HG03175 (cell line): ENCODE measurements at regions not wholly inside any gene's neighbourhood (a gene's known extent, or its start where the extent isn't known, plus 50 kb on each side); places are given as distances from the start of the nearest gene placed in this dataset.
A peak's percentile ranks its signal among the peaks of the same experiment; 100 is the strongest.

Source experiments
- ATAC-seq: cut with Tn5 transposase; IDR thresholded peaks from one replicate; pipeline ENCODE4 v1.9.1; 2021; ENCODE audit warnings: mild to moderate bottlenecking, moderate library complexity; ENCODE audit not compliant: unreplicated experiment

DNA sequence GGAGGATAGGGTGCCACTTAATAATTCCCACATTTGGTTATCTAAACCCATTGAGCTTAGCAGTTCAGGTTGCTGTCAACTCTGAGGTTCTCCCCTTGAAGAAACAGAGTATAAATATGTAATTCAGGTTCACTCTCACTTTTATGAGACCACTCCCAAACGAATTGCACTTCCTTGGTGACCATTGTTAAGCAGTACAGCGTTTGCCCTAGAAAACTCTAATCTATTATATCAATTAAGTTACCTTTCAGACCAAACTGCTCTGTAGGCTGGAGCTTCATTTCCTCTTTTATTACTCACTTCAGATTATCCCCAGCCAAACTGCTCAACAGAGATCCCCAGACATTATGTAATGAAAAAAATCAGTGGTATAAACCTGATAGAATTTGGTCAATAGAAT lies 1317.0 kb upstream of the ACO1 start:
- ATAC-seq: no peak

DNA sequence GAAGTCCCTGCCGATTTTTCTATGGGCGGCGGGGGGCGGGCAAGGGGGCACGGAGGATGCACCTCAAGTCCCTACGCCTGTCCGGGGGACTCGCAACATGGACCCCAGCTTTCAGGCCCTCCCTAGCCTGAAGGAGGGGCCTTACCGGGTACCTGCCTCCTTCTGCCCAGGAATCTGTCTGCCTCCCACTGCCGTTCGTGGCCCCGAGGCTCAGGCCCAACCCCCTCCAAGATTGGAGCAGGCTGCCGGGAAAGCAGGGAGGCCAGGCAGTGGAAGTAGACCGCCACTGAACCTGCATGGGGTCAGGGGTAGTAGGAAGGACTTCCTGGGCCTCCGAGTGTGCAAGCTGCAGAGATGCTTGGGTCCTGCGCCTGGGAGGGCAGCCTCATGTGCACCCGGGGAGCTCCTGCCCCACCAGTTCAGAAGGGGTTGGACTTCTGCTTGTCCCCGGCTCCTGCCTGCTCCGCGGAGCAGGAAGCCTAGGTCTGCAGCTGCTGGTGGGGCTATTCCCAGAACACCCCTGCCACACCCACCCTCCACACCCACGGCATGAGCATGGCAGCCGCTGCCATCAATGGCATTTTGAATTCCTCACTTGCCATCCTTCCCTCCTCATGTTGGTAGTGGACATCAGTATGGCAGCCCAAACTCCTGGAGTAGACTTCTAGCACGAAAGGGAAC lies 1312.7 kb upstream of the ACO1 start:
- ATAC-seq: no peak

DNA sequence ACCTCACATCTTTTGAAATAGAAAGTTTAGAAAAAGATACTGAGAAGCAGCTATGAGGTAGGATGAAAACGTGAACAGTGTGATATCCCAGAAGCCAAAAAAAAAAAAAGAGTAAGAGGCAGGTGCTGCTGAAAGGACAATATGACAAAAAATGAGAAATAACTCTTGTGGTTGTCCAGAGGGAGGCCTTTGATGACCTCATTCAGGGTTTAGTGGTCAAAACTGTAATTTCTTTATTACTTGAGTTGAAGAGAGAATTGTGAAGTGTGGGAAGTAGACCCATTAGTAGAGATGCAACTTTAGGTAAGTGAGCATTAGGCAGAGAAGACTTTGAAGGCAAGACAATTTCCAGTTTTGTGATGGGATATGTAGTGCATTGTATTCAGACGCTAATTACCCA lies 1306.3 kb upstream of the ACO1 start:
- ATAC-seq: peak; percentile 52

DNA sequence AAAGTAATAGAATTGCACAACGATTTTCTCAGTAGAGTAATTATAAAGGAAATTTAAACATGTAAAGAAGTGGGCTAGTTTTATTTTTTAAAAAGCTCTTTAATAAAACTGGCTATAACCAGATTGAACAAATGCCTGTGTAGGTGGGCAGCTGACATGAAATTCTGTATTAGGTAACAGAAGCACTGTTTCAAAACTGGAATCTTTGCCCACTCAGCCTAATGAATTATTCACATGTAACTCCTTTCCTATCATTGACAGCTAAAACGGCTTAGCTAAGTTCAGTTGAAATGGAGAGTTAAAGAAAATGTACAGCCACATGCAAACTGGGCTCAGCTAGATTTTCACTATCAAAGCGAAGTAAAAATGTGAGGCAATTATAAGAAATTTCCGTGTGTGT lies 1300.1 kb upstream of the ACO1 start:
- ATAC-seq: no peak

DNA sequence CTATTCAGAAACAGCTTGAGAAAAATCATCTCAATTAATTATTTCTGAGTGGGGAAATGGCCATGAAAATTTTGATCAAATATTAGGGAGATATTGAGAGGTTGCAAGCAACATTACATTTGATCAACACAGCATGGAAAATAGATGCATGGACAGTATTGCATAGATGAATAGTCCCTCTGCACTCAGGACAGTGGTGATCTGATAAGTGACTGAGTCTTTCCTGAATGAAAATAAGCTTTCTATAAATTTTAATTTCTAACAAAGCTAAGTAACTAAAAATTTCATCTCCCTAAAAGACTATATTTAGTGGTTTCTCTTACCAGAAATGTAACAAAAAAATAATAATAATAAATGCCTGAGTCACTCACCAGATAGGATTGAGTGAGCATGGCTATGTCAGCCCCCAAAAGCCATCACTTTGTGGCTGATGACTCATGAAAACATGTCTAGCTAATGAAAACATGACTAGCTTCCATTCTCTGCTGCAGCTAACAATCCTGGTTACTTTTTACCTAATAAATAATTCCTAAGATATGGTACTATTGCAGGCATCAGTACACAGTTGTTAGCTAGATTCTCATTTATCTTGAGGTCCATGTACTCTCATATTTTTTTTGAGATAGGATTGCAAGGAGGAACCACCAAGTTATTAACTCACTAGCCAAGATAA lies 1294.8 kb upstream of the ACO1 start:
- ATAC-seq: no peak

DNA sequence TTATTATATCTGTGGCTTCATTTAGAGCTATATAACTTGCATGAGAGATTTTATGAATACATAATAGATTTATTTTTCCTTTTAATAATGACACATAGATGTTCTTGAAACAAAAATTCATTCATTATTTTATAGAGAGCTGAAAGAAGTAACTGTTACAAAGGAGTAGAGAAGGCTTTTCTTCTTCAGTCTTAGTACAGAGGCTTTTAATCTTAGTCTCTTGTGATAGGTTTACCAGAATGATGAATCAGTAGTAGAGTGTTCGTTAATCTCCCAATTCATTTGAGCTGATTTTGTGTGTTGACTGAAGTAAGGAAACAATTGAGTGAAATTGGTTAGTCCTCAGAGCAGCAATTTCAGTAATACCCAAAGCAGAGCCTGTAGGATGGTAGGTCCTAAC lies 1284.1 kb upstream of the ACO1 start:
- no peak for ATAC-seq

DNA sequence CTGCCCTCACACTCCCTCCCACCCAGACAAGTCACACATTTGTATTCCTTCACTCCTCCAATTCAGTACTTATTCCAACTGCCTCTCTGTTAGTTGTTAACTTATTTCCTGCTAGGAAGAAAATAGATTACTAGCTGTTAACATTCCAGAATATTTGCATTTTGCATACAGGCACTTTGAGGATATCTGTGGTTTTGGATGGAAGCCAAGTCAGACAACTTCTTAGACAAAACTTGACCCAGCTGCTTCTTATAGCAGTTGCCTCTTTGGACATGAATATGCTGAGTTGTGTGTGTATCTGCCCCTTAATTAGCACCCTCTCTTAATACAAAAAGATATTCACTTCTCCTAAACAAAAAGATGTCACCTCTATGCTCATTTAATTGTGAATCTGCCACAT lies 1280.6 kb upstream of the ACO1 start:
- no peak for ATAC-seq

DNA sequence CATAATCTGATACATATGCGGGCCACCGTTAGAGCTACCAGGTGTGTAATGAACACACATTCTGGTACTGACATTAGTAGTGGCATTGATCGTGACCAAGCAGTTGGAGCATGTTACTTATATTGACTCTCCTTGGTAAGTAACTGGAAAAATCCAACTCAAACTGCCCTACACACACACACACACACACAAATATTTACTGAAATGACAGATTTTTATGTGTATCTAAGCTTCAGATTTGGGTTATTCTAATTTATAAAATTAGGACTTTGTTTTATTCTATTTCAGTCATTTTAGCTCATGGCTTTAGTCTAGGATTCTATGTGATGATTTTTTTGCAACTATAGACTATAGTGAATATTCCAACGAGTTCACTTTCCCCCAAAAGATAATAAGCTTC lies 1280.2 kb upstream of the ACO1 start:
- no peak for ATAC-seq

DNA sequence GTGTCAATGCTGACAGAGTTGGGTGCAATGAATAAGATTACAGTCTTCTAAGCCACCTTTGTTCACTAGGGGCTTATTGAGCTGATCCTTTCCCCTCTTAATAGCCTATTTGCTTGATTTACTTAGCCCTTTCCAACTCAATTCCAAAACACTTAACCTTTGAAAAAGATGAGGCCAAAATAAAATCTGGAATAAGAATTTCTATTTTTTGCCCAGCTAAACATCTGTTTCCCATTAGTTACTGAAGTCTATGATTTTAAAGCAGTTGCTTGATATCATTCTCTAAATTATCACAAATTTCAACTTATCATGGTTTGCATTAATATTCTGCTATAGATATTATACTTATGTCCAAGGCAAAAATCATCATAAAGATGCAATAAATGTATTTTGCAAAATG lies 1272.0 kb upstream of the ACO1 start:
- ATAC-seq: no peak

DNA sequence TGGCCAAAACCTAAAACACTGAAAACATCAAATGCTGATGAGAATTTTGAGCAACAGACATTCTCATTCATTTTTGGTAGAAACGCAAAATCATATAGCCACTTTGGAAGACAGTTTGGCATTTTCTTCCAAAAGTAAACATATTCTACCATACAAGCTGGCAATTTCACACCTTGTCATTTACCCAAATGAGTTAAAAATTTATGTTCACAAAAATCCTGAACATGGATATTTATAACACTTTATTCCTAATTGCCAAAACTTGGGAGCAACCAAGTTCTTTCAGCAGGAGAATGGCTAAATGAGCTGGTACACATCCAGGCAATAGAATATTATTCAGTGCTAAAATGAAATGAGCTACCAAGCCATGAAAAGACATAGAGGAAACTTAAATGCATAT lies 1270.1 kb upstream of the ACO1 start:
- ATAC-seq: no peak

DNA sequence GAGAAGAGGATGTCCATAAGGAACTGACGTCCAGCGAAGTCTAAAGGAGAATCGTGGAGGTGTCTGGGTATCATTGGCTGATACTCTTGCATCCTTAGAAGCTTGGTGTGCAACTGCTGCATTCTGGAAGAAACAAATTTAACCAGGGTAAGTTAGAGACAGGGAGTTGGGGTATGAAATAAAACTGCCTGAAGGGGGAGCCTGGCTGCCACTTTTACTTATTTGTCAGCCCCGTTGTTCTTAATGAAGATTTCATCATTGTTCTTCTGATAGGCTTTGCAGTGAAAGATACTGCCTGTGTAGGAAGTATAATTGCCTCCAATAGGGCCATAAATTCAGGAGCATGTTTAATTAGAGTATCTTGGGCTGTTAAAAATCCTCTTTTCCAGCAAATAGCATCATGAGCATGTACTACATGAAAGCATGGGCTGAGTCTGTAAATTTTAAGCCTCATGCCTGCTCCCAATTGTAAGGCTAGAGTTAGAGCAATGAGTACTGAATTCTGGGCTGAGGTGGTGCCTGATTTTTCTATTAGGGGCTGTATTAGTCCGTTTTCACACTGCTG lies 1264.5 kb upstream of the ACO1 start:
- peak; percentile 86 for ATAC-seq

DNA sequence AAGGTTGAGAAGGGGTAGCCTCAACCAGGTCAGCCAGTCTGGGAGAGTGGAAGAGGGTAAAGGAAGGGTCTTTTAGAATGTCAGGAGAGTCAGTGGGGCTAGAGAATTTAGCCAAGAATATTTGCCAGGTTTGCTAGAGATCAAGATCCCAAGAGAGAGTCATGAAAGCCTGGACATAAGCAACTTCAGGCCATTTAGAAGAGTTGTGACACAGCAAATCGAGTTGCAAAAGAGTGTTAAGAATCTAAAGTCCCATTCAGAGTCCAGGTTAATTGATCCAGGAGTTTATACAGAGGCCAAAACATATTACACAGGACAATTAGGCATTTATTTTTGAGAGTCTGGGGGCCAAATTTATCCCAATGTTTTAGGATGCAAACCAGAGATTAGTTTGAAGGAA lies 1260.1 kb upstream of the ACO1 start:
- ATAC-seq: no peak

DNA sequence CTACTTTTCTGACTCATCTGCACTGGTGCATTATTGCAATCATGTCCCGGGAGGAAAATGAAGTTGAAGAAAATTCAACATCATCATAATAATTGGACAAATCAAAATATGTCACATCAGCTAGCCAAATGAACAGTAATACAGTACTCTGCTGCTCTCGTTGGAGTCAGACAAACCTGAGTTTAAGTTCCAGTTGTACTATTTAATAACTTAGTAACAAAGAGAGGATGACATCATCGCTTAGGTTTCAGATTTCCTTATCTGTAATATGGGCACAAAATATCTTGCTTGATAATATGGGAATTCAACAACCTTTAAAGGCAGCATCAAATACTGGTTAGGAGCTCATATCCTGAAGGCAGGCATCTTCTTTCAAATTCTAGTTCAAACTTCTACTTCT lies 1248.9 kb upstream of the ACO1 start:
- ATAC-seq: no peak

DNA sequence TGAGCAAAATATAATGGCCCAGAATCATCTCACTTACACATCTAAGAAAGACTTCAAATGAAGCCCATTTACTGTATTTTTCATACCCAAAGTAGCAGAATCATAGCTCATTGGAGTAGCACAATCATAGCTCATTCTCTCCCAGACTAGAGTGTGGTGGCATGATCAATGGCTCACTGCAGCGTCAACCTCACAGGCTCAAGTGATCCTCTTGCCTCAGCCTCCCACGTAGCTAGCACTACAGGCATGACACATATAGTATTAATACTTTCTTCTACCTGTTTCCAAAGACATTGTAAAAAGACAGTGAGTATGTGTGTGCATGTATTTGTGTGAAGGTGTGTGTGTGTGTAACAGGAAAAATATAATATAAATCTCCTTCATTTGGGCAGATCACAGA lies 1247.9 kb upstream of the ACO1 start:
- no peak for ATAC-seq

DNA sequence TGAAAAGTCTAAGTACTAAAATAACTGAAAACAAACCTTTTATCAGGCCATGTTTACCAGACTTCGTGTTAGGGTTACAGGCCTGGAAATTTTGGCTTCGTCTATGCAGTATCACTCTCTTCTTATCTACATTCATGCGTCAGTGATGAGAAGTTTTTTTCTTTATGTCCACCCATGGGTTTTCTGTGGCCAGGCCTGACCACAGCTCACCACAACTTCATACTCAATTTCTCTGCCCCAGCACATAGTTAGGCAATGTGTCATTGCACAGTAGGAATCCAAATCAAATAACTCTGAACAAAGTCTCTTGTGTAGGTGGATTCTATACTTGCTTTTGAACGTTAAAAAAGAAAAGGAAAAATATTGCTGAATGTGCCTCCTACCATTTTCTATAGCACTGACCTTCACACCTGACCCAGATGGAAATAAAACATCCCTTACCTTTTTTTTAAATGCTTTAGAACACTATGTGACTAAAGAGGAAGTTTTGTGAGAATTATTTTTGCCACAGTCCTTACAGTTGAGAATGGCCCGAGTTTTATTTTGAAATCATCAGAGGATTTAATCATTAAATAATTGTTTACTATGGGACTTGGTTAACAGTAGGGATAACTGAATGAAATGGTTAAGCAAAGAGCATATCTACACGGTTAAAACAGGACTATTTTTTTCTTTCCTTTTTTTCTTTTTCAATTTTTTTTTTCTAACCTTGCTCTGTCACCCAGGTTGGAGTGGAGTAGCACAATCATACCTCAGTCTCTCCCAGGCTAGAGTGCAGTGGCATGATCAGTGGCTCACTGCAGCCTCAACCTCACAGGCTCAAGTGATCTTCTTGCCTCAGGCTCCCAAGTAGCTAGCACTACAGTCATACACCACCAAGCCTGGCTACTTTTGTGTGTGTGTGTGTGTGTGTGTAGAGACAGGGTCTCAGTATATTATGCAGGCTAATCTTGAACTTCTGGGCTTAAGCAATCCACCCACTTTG lies 1247.0 kb upstream of the ACO1 start:
- no peak for ATAC-seq

DNA sequence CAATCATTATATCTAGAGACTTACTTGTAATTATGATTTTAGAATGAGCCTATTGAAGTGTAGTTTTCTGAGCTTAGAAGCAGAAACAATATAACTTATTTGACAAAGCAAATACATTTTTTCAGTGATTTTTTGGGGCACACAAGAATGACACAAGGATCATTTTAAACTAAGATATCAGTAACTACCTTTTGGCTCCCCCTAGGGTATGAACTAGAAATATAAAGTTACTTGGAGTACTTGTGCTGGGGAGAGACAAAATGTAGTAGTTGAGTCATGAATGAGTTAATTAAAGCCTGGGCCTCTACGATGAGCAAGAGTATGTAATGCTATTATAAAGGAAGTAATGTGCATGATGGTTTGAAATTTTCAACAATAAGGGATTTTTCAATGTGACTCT lies 1244.1 kb upstream of the ACO1 start:
- peak; percentile 76 for ATAC-seq

DNA sequence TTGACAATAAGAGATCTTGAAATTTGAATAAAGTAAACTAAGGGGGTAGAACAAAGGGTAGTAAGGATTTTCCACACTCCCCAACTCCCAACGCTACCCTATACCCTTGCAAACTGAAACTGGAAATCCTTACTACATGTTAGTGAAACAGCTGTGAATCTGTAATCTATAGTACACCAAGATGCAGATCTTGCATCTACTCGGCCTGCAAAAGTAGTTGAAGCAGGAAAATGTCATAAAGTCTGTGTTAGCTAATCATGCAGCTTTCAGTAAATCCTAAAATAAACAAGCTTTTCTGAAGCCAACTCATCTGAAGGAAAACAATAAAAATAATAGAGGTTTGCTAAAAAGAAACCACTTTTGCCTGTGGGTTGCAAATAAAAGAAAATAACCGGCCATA lies 1242.0 kb upstream of the ACO1 start:
- no peak for ATAC-seq

DNA sequence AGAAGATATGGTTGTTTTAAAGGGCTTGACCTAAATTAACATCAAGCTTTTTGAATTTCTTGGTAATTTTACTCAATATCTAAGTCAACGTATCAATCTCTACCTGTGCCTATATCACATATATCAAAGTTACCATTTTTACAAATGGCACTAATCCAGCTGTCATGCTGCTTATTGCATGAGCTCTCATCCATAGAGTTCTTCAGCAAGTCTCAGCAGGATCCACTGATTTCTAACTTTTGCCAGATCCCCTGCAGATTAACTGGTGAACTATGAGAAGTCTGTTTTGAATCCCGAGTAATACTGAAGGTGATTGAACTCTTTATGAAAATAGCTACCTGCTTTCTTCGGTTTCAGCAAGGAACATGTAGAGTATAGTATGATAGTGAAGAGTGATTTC lies 1239.8 kb upstream of the ACO1 start:
- no peak for ATAC-seq

DNA sequence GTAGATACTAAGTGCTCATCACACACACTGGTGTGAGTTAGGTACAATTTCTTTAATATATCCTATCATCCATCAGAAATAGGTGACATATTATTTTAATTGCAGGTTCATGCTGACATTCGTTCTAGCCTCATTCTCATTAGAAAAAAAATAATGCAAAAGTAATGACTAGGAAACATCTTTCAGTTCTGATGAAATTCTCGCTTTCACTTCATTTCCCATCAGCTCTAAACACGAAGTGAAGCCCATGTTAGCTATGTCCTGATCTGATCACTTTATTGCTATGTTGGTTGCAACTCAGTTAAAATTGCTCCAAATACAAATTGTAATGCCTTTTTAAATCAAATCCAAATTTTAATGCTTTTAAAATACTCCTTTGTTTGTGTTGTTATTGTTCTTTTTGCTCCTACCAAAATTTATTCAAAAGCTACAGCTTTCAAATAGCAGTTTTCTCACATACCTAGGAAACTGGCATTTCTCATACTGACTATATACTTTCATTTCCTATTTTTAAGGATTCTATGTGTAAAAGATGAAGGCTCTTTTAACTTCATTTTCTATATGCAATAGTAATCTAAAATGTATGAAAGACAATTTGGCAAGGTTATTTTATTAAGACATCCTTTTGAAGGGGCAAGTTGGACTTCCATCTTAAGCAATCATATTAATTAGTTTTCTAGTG lies 1237.8 kb upstream of the ACO1 start:
- peak; percentile 98 for ATAC-seq

DNA sequence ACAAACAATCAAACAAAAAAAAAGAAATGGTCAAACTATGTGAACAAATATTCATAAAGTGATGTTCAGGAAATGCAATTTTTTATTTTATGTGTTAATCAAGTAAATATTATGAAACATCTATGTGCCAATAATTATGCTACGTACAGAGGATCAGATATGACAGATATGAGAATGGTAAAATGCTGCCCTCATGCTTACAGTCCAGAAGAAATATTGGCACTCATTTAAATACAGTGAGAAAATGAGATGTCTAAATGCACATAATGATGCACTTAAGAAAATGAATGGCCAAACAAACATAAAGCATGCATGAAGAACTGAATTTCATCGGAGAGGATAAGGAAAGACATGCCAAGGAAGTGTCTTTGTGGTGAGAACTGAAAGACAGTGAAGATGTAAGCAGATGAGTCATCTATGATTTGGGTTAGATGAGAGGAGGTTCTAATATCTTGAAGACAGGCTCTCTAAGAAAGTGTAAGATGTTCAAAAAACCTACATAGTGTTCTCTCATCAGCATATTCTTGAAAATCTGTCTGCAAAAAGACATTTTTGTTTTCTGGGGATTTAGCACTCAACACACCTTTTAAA lies 1231.1 kb upstream of the ACO1 start:
- peak; percentile 96 for ATAC-seq
